ENCODE measurements at regions not wholly inside any gene's neighbourhood (a gene's known extent, or its start where the extent isn't known, plus 50 kb on each side); places are given as distances from the start of the nearest gene placed in this dataset.

GRCh38 chr5:81884871-81885270 lies 87.0 kb upstream of the ATG10 start:
- no peak for DNase-seq (ENCODE audit: low spot score)
- H3K9me3 ChIP-seq (ENCODE audit: low read length), result no peaks in the 10 kb centered on the region
- intact Hi-C loops (cut with micrococcal nuclease; ENCODE audit: unreplicated experiment), result no loop called here
- no peaks in the 10 kb centered on the region for H3K36me3 ChIP-seq (ENCODE audit: insufficient read depth, low read length)
- H3K9me2 ChIP-seq (ENCODE audit: insufficient read depth, low read length), result no peaks in the 10 kb centered on the region
- H4K20me1 ChIP-seq (ENCODE audit: insufficient read depth, low read length), result no peaks in the 10 kb centered on the region
- no peak overlapping the region for H3K4me3 ChIP-seq (ENCODE audit: low read depth, low read length, poor library complexity, severe bottlenecking)
- TF ChIP-seq CTCF (conservative IDR thresholded peaks at IDR 0.05; ENCODE audit: low read length) (no peak), EZH2phosphoT487 (IDR thresholded peaks at IDR 0.05; ENCODE audit: borderline replicate concordance, low read depth, low read length) (no peak)
- no peak overlapping the region for H2AFZ ChIP-seq (ENCODE audit: low read length)
- no peak overlapping the region for H3K27ac ChIP-seq (ENCODE audit: low read depth, low read length, poor library complexity, severe bottlenecking)
- H3K79me2 ChIP-seq (ENCODE audit: insufficient read depth, low read depth, low read length), result no peaks in the 10 kb centered on the region
- H3K4me2 ChIP-seq (ENCODE audit: low read length), result no peak overlapping the region
- CTCF ChIA-PET (ENCODE audit: unreplicated experiment), result no interaction called here
- POLR2A ChIA-PET, result no interaction called here
- no peaks in the 10 kb centered on the region for H3K4me1 ChIP-seq (ENCODE audit: insufficient read depth, low read length, poor library complexity, severe bottlenecking)
- no TSS peak for BruUV-seq (replicated peaks)

GRCh38 chr5:81883371-81883770 lies 88.5 kb upstream of the ATG10 start:
- H3K9me2 ChIP-seq (ENCODE audit: insufficient read depth, low read length), result no peaks in the 10 kb centered on the region
- no peaks in the 10 kb centered on the region for H3K4me1 ChIP-seq (ENCODE audit: insufficient read depth, low read length, poor library complexity, severe bottlenecking)
- H3K4me2 ChIP-seq (ENCODE audit: low read length), result no peak overlapping the region
- TF ChIP-seq CTCF (conservative IDR thresholded peaks at IDR 0.05; ENCODE audit: low read length) (no peak), EZH2phosphoT487 (IDR thresholded peaks at IDR 0.05; ENCODE audit: borderline replicate concordance, low read depth, low read length) (no peak)
- H3K4me3 ChIP-seq (ENCODE audit: low read depth, low read length, poor library complexity, severe bottlenecking), result no peak overlapping the region
- H3K27ac ChIP-seq (ENCODE audit: low read depth, low read length, poor library complexity, severe bottlenecking), result no peak overlapping the region
- no peaks in the 10 kb centered on the region for H4K20me1 ChIP-seq (ENCODE audit: insufficient read depth, low read length)
- intact Hi-C loops (cut with micrococcal nuclease; ENCODE audit: unreplicated experiment), result no loop called here
- no peaks in the 10 kb centered on the region for H3K79me2 ChIP-seq (ENCODE audit: insufficient read depth, low read depth, low read length)
- CTCF ChIA-PET (ENCODE audit: unreplicated experiment), result interaction anchor here (0.6 to 1.2 kb wide), 2 partner anchors 11 to 25 kb away, joined by 3 read pairs; no protein-coding TSS in a partner anchor
- POLR2A ChIA-PET, result interaction anchor here (0.8 to 0.9 kb wide), 2 partner anchors 12 to 26 kb away, joined by 4 read pairs; no protein-coding TSS in a partner anchor
- no peaks in the 10 kb centered on the region for H3K36me3 ChIP-seq (ENCODE audit: insufficient read depth, low read length)
- no peaks in the 10 kb centered on the region for H3K9me3 ChIP-seq (ENCODE audit: low read length)
- no peak overlapping the region for H2AFZ ChIP-seq (ENCODE audit: low read length)
- no peak for DNase-seq (ENCODE audit: low spot score)
- no TSS peak for BruUV-seq (replicated peaks)

- no peaks in the 10 kb centered on the region for H3K79me2 ChIP-seq (ENCODE audit: insufficient read depth, low read depth, low read length)
- no peaks in the 10 kb centered on the region for H3K4me1 ChIP-seq (ENCODE audit: insufficient read depth, low read length, poor library complexity, severe bottlenecking)
- no peak overlapping the region for H3K27ac ChIP-seq (ENCODE audit: low read depth, low read length, poor library complexity, severe bottlenecking)
- CTCF ChIA-PET (ENCODE audit: unreplicated experiment), result no interaction called here
- no peak overlapping the region for H3K4me3 ChIP-seq (ENCODE audit: low read depth, low read length, poor library complexity, severe bottlenecking)
- no peaks in the 10 kb centered on the region for H3K9me3 ChIP-seq (ENCODE audit: low read length)
- H2AFZ ChIP-seq (ENCODE audit: low read length), result no peak overlapping the region
- H3K36me3 ChIP-seq (ENCODE audit: insufficient read depth, low read length), result no peaks in the 10 kb centered on the region
- TF ChIP-seq CTCF (conservative IDR thresholded peaks at IDR 0.05; ENCODE audit: low read length) (no peak), EZH2phosphoT487 (IDR thresholded peaks at IDR 0.05; ENCODE audit: borderline replicate concordance, low read depth, low read length) (no peak)
- H3K4me2 ChIP-seq (ENCODE audit: low read length), result no peak overlapping the region
- BruUV-seq (replicated peaks), result no TSS peak
- no peaks in the 10 kb centered on the region for H3K9me2 ChIP-seq (ENCODE audit: insufficient read depth, low read length)
- no peak for DNase-seq (ENCODE audit: low spot score)
- POLR2A ChIA-PET, result no interaction called here
- no peaks in the 10 kb centered on the region for H4K20me1 ChIP-seq (ENCODE audit: insufficient read depth, low read length)
- intact Hi-C loops (cut with micrococcal nuclease; ENCODE audit: unreplicated experiment), result no loop called here
These were observed 90.2 kb upstream of the ATG10 start for GRCh38 chr5:81881595-81881994.
